Fibroblast of the aortic adventitia (primary cell): ENCODE measurements at regions not wholly inside any gene's neighbourhood (a gene's known extent, or its start where the extent isn't known, plus 50 kb on each side); places are given as distances from the start of the nearest gene placed in this dataset.
"Not testable (repeated sequence)": the region's sequence is repeated elsewhere in the genome, so short reads cannot be mapped to it uniquely, and the experiment has no call there.

Experiments used
- DNase-seq: peaks from one replicate; pipeline ENCODE4 v3.0.0-alpha.2; 2010; ENCODE audit warnings: low read depth
- H3K4me3 ChIP-seq: 2 replicates; pipeline ENCODE4 v1.5.1; 2011; ENCODE audit warnings: low read depth, mild to moderate bottlenecking, control low read depth, low read length, moderate library complexity
- CTCF ChIP-seq: IDR thresholded peaks from 2 replicates; pipeline ENCODE4 v1.5.1; 2011; ENCODE audit warnings: mild to moderate bottlenecking, low read length, control low read depth, inconsistent platforms; ENCODE audit not compliant: insufficient read depth

- no peak overlapping the region for H3K4me3 ChIP-seq
- DNase-seq = no peak
- no peak for TF ChIP-seq CTCF
Measured at GRCh38 chr3:154662851-154663250, 232.9 kb upstream of the GPR149 start.

- no peak for DNase-seq
Measured at GRCh38 chr3:154660811-154661210, 230.8 kb upstream of the GPR149 start.

DNA sequence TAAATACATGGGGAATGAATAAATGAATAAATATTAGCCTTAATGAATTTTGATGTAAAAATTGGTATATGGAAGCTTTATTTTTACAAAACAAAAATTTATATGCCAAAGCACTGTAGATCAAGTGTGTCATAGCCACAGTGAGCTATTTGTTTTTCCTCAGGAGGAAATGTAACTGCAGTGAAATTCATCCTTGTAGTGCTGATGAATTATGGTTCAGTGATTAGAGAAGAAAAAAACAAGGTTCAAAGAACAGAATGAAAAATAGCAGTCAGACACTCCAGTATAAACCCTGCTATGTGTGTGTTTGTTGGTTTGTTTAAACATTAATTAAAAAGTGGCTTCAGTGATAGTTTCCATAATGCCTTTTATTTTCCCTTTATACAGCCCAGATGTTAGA lies 228.0 kb upstream of the GPR149 start:
- DNase-seq = no peak
- no peak overlapping the region for H3K4me3 ChIP-seq
- no peak for TF ChIP-seq CTCF

More at GRCh38 chr3:154660811-154661210, 230.8 kb upstream of the GPR149 start:
- no peak overlapping the region for H3K4me3 ChIP-seq
- no peak for TF ChIP-seq CTCF

- no peak for TF ChIP-seq CTCF
- no peak for DNase-seq
Measured at GRCh38 chr3:154657218-154657617, 227.2 kb upstream of the GPR149 start.

DNA sequence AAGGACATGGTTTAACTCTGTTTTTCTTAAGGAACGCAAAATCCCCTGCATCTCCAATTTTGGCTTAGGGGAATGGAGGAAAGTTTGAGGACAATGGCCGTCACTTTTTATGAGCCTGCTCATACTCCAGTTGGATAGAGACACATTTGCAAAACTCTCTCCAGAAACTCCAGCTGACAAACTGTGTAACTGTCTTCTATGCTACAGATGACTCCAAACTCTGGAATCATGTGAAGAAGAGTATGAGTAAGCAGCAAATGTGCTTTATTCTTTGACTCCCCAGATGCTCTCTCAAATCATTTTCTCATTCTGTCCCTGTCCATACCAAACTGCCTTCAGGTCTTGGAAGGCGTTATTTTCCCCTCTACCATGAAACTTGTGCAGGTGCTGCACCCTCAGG lies 226.5 kb upstream of the GPR149 start:
- no peak for TF ChIP-seq CTCF
- H3K4me3 ChIP-seq = no peak overlapping the region
- no peak for DNase-seq

More at GRCh38 chr3:154657218-154657617, 227.2 kb upstream of the GPR149 start:
- no peak overlapping the region for H3K4me3 ChIP-seq

GRCh38 chr3:154642145-154642544 lies 212.2 kb upstream of the GPR149 start:
- no peak for DNase-seq
- H3K4me3 ChIP-seq = no peak overlapping the region
- no peak for TF ChIP-seq CTCF

DNA sequence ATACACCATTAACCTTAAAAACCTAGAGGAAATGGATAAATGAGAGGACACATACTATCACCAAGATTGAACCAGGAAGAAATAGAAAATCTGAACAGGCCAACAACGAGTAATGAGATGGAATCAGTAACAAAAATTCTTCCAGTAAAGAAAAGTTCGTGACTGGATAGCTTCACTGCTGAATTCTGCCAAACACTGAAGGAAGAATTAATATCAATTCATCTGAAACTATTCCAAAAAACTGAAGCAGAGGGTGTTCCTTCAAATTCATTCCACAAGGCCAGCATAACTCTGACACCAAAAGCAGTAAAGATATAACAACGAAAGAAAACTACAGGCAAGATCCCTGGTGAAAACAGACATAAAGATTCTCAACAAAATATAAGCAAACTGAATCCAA lies 195.8 kb upstream of the GPR149 start:
- TF ChIP-seq CTCF = no peak
- no peak overlapping the region for H3K4me3 ChIP-seq
- DNase-seq = no peak

- H3K4me3 ChIP-seq, DNase-seq: not testable (repeated sequence)
Measured at GRCh38 chr3:154619621-154620020, 189.6 kb upstream of the GPR149 start.
